Astrocyte (in vitro differentiated cells and primary cell): ENCODE measurements at regions not wholly inside any gene's neighbourhood (a gene's known extent, or its start where the extent isn't known, plus 50 kb on each side); places are given as distances from the start of the nearest gene placed in this dataset.

Experiments
- DNase-seq: peaks from one replicate; pipeline ENCODE4 v3.0.0-alpha.2; 2010; ENCODE audit warnings: low read depth
- FAIRE-seq: peaks from 2 replicates; lab custom pipeline; 2011; peaks lifted over from hg19 to GRCh38; lab: Jason Lieb, UNC
- H2AFZ ChIP-seq: 2 replicates; pipeline ENCODE4 v1.6.0; 2012; ENCODE audit warnings: low read depth, low read length, inconsistent platforms
- H3K27ac ChIP-seq: 2 replicates; pipeline ENCODE4 v1.5.1; 2011; ENCODE audit warnings: low read depth, low read length, inconsistent platforms
- H3K27me3 ChIP-seq: 2 replicates; pipeline ENCODE4 v1.6.0; 2011; ENCODE audit warnings: low read length, inconsistent platforms; ENCODE audit not compliant: insufficient read depth
- H3K36me3 ChIP-seq: 2 replicates; pipeline ENCODE4 v1.5.1; 2011; ENCODE audit warnings: low read length, inconsistent platforms; ENCODE audit not compliant: insufficient read depth
- H3K4me1 ChIP-seq: 2 replicates; pipeline ENCODE4 v1.5.1; 2011; ENCODE audit warnings: low read length, inconsistent platforms; ENCODE audit not compliant: insufficient read depth
- H3K4me2 ChIP-seq: 2 replicates; pipeline ENCODE4 v1.6.0; 2012; ENCODE audit warnings: low read length, inconsistent platforms
- H3K4me3 ChIP-seq: 2 replicates; pipeline ENCODE4 v1.5.1; 2011; ENCODE audit warnings: low read depth, mild to moderate bottlenecking, low read length, inconsistent platforms; ENCODE audit not compliant: insufficient read depth
- H3K79me2 ChIP-seq: 2 replicates; pipeline ENCODE4 v1.6.0; 2012; ENCODE audit warnings: mild to moderate bottlenecking, low read length, inconsistent platforms; ENCODE audit not compliant: insufficient read depth
- H3K9ac ChIP-seq: 2 replicates; pipeline ENCODE4 v1.6.0; 2012; ENCODE audit warnings: mild to moderate bottlenecking, low read length, inconsistent platforms
- H3K9me3 ChIP-seq: 2 replicates; pipeline ENCODE4 v1.5.1; 2012; ENCODE audit warnings: low read depth, mild to moderate bottlenecking, low read length, inconsistent platforms; ENCODE audit not compliant: insufficient read depth
- H4K20me1 ChIP-seq: 2 replicates; pipeline ENCODE4 v1.6.0; 2012; ENCODE audit warnings: low read length, inconsistent platforms; ENCODE audit not compliant: insufficient read depth
- H3K27ac Mint-ChIP-seq: one replicate; pipeline ENCODE4 v1.8.0; 2021; ENCODE audit warnings: mild to moderate bottlenecking, mixed read lengths; ENCODE audit not compliant: unreplicated experiment
- H3K27me3 Mint-ChIP-seq: one replicate; pipeline ENCODE4 v1.8.0; 2021; ENCODE audit warnings: low read depth, mixed read lengths; ENCODE audit not compliant: unreplicated experiment
- H3K36me3 Mint-ChIP-seq: one replicate; pipeline ENCODE4 v1.8.0; 2021; ENCODE audit warnings: low read depth, mixed read lengths; ENCODE audit not compliant: unreplicated experiment
- H3K4me1 Mint-ChIP-seq: one replicate; pipeline ENCODE4 v1.8.0; 2021; ENCODE audit warnings: low read depth, mixed read lengths; ENCODE audit not compliant: unreplicated experiment
- H3K4me3 Mint-ChIP-seq: one replicate; pipeline ENCODE4 v1.8.0; 2021; ENCODE audit warnings: mild to moderate bottlenecking, moderate library complexity, mixed read lengths; ENCODE audit not compliant: unreplicated experiment
- H3K9me3 Mint-ChIP-seq: one replicate; pipeline ENCODE4 v1.8.0; 2021; ENCODE audit warnings: mild to moderate bottlenecking, mixed read lengths; ENCODE audit not compliant: unreplicated experiment
- EZH2 ChIP-seq: IDR thresholded peaks from 2 replicates; pipeline ENCODE4 v1.6.1; 2012; ENCODE audit warnings: mild to moderate bottlenecking, low read length, inconsistent platforms; ENCODE audit not compliant: insufficient read depth
- TF ChIP-seq, protein P1 (sequence below): IDR thresholded peaks from 2 replicates; pipeline ENCODE4 v1.5.1; 2011; ENCODE audit warnings: low read depth, mild to moderate bottlenecking, inconsistent platforms, low read length, moderate library complexity; ENCODE audit not compliant: insufficient read depth

DNA sequence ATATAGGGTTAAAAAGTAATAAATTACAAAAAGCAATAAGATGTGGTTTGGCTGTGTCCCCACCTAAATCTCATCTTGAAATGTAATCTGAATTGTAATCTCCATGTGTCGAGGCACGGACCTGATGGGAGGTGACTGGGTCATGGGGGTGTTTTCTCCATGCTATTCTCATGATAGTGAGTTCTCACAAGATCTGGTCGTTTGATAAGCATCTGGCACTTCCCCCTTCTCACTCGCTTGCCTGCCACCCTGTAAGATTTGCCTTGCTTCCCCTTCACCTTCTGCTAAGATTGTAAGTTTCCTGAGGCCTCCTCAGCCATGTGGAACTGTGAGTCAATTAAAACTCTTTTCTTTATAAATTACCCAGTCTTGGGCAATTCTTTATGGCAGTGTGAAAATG is 577.4 kb downstream of the TBC1D4 start:
- Mint-ChIP-seq H3K27me3 (no peaks in the 10 kb centered on the region), H3K36me3 (no peaks in the 10 kb centered on the region), H3K4me3 (no peak overlapping the region), H3K4me1 (peaks cover 3% of the 10 kb centered on the region), H3K9me3 (no peaks in the 10 kb centered on the region), H3K27ac (no peak overlapping the region)
- no peaks in the 10 kb centered on the region for H3K36me3 ChIP-seq
- no peak overlapping the region for H3K27ac ChIP-seq
- TF ChIP-seq, protein P1, sequence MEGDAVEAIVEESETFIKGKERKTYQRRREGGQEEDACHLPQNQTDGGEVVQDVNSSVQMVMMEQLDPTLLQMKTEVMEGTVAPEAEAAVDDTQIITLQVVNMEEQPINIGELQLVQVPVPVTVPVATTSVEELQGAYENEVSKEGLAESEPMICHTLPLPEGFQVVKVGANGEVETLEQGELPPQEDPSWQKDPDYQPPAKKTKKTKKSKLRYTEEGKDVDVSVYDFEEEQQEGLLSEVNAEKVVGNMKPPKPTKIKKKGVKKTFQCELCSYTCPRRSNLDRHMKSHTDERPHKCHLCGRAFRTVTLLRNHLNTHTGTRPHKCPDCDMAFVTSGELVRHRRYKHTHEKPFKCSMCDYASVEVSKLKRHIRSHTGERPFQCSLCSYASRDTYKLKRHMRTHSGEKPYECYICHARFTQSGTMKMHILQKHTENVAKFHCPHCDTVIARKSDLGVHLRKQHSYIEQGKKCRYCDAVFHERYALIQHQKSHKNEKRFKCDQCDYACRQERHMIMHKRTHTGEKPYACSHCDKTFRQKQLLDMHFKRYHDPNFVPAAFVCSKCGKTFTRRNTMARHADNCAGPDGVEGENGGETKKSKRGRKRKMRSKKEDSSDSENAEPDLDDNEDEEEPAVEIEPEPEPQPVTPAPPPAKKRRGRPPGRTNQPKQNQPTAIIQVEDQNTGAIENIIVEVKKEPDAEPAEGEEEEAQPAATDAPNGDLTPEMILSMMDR = no peak
- TF ChIP-seq EZH2 = no peak
- no peaks in the 10 kb centered on the region for H3K4me1 ChIP-seq
- DNase-seq (no peak), FAIRE-seq (no peak)
- H3K9ac ChIP-seq = no peak overlapping the region
- no peaks in the 10 kb centered on the region for H3K27me3 ChIP-seq
- H2AFZ ChIP-seq = no peak overlapping the region
- H3K79me2 ChIP-seq = no peaks in the 10 kb centered on the region
- no peak overlapping the region for H3K4me2 ChIP-seq
- no peaks in the 10 kb centered on the region for H4K20me1 ChIP-seq
- H3K4me3 ChIP-seq = no peak overlapping the region
- H3K9me3 ChIP-seq = no peaks in the 10 kb centered on the region

DNA sequence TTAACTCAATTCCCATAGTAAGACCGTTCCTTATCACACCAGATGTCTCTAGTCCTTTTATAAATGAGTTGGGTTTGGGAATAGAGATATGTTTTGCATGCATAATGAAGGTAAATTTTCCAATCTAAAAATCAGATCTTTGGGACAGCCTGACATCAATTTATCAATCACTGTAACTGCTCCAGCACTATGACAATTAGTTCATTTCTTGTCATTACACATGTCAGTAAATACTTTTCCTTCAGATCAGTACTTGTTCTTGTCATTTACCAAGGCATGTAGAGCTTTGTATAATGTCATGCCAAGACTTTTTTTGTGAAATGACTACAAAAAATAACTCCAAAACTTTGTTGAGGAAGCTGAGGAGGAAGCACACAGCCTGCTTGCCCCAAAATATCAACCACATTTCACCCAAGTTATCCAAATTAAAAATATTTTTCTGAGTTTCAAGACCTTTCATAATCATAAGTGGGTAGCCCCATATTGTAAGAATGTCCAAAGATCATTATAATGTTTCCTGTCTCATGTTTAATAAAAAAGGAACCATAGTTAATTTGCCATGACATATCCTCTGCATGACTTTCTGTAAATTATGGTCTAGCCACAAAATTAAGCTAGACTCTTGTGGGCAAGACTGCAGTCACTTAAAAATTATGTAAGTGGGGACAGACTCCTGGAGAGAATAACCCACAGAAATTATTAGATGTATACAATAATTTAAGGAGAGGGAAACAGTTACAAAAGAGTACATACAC is 586.8 kb downstream of the TBC1D4 start:
- H3K27me3 ChIP-seq = no peaks in the 10 kb centered on the region
- H3K4me1 Mint-ChIP-seq = no peaks in the 10 kb centered on the region

More for the DNA sequence above, 586.8 kb downstream of the TBC1D4 start:
- H3K36me3 ChIP-seq = no peaks in the 10 kb centered on the region
- no peak overlapping the region for H2AFZ ChIP-seq
- Mint-ChIP-seq H3K4me3 (no peak overlapping the region), H3K27ac (no peak overlapping the region), H3K9me3 (no peaks in the 10 kb centered on the region), H3K36me3 (no peaks in the 10 kb centered on the region), H3K27me3 (no peaks in the 10 kb centered on the region)
- no peak for DNase-seq
- no peak overlapping the region for H3K9ac ChIP-seq
- H3K27ac ChIP-seq = no peak overlapping the region
- no peak overlapping the region for H3K4me2 ChIP-seq
- no peaks in the 10 kb centered on the region for H3K79me2 ChIP-seq
- TF ChIP-seq EZH2 = no peak
- TF ChIP-seq, protein P1 = no peak
- no peak for FAIRE-seq
- H3K9me3 ChIP-seq = no peaks in the 10 kb centered on the region
- H3K4me3 ChIP-seq = no peak overlapping the region
- H3K4me1 ChIP-seq = peaks cover 4% of the 10 kb centered on the region
- H4K20me1 ChIP-seq = no peaks in the 10 kb centered on the region
